ENCODE measurements at regions not wholly inside any gene's neighbourhood (a gene's known extent, or its start where the extent isn't known, plus 50 kb on each side); places are given as distances from the start of the nearest gene placed in this dataset.

GRCh38 chr1:91575909-91576519, 75.4 kb downstream of the CDC7 start:
- DNase-seq = peak; percentile 30
- in situ Hi-C loops (cut with MboI; ENCODE audit: low pct_unique_long_range_greater_than_20kb, low sequenced_read_pairs) = no loop called here

DNA sequence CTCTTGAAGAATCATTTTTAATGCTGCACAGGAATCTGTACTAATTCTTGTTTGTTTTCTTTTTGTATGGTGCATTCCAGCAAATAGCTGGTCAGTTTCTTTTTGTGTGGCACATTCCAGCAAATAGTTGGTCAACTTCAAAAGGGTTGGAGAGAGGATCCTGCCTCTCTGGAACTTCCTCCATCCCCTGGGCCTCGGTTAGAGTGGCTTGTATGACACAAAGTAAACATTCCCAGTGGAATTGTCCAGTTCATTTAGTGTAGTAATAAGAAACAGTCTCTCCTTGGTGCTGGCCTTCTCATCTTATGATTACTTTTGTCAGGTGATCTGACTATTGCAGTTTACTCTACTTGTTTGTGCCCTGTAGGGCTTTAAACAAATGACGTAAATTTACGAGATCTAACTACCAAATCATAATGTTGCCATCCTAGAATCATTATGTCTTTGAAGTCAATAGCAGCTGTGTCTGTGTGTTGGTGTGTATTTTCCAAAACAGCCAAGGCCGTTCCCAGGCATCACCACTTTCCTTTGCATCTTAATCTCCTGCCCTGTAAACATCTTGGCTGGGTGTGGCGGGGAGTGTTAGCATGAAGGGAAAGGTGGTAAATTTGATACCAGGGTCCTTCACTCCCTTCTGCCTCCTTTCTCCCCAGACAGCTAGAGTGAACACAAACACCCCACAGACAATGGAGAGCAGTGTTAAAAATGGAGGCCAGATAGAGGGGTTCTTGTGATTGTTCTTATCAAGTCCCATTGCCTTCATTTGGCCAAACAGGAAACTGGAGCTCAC, 77.9 kb downstream of the CDC7 start:
- in situ Hi-C loops (cut with MboI; ENCODE audit: low pct_unique_long_range_greater_than_20kb, low sequenced_read_pairs) = no loop called here
- DNase-seq = no peak

DNA sequence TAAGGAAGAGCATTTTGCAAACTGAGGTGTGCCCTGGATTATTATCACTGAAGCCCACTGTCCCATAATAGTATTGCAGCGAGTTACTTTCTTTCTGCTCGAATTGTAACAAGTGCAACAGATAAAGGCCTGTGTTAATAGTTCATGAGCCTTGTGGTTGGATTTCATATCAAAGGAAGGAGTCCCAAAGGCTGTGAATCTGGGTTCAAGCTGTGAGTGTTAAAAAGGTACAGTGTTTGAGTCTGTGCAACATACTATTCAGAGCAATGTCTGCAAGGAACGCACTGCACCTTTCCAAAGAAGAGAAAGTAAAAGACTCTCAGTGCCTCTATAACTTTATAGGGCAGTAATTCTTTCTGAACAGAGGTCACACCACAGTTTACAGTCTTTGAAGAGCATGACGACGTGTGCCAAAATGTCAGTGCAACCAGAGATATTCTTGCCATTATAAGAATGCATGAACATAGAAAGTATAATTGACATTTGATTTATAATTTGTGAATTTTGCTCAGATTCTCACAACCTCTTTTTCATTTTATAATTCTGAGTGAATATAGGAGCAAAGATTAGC, 79.1 kb downstream of the CDC7 start:
- no peak for DNase-seq
- in situ Hi-C loops (cut with MboI; ENCODE audit: low pct_unique_long_range_greater_than_20kb, low sequenced_read_pairs) = no loop called here

DNA sequence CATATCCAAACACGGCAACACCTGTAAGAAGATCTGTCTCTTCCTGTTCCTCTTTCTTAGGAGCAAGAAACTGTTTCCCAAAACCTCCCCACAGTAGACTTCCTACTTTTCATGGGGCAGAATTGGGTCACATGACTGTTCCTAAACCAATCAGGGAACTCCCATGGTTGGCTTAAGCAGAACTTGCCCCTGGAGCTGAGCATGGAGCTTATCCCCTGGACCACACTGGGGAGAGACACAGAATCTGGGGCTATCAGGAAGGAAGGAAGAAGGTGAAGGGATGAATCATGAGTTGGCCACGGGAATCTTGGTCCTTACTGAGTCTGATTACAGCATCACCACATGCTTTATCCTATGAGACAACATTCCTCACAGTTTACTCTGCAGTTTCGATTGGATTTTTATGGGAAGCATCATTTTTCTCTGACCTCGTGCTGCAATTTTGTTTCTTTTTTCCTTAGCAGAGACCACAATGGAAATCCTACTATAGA, 81.8 kb downstream of the CDC7 start:
- in situ Hi-C loops (cut with MboI; ENCODE audit: low pct_unique_long_range_greater_than_20kb, low sequenced_read_pairs) = no loop called here
- peak; percentile 38 for DNase-seq

GRCh38 chr1:91583326-91583755, 82.7 kb downstream of the CDC7 start:
- in situ Hi-C loops (cut with MboI; ENCODE audit: low pct_unique_long_range_greater_than_20kb, low sequenced_read_pairs) = no loop called here
- no peak for DNase-seq

DNA sequence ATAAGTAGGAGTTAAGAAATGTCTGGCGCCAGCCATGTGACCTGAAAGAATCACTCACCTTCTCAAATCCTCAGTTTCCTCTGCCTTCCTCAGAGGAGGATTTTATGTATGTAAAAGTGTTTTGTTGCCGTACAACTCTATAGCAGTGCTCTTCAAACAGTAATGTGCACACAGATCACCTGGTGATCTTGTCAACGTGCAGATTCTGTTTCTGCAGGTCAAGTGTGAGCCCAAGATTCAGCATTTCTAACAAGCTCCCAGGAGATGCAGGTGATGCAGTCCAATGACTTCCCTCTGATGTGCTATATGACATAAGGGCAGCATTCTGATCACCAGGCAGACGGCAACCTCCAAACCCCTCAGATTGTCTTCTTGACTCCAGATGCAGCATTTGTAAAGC, 83.7 kb downstream of the CDC7 start:
- DNase-seq = no peak
- in situ Hi-C loops (cut with MboI; ENCODE audit: low pct_unique_long_range_greater_than_20kb, low sequenced_read_pairs) = no loop called here

DNA sequence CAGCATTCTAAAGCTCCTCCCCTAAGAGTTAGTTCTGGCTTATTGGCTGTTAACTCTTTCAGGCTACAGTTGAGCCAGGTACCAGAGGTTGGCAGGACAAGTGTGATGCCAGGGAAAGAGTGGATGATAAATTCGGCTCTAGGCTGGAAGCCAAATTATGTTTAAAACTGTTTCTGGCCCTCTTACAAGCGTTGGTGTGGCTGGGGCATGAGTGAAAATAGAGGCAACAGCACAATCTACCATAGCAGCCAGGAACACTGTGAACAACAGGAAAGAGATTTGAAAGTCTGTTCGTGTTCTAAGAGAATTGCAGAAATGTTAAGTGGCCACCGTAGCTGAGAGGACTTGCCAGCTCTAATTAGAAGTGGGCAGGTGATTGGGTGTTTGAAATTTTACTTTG, 84.2 kb downstream of the CDC7 start:
- in situ Hi-C loops (cut with MboI; ENCODE audit: low pct_unique_long_range_greater_than_20kb, low sequenced_read_pairs) = no loop called here
- DNase-seq = no peak

- no peak for DNase-seq
Observed at GRCh38 chr1:91585502-91585901, 84.9 kb downstream of the CDC7 start.

DNA sequence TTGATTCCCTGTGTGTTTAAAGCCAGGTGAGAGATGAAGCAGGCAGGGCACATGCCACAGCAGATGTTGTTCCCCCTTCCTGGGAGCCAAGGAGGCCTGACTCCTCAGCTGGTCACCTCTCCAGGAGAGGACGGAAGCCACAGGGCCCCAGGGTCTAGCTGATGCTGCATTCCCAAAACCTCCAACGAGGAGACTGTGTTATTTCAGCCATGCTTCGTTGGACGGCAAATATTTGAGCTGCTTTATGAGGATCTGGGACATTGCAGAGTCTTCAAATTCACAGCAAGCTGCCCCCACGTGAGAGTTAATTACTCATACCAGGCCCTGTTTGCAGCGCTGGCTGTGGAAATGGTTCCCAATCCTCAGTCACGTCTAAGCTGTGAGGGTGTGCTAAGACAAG, 85.3 kb downstream of the CDC7 start:
- no peak for DNase-seq
- in situ Hi-C loops (cut with MboI; ENCODE audit: low pct_unique_long_range_greater_than_20kb, low sequenced_read_pairs) = no loop called here

More at GRCh38 chr1:91585502-91585901, 84.9 kb downstream of the CDC7 start:
- in situ Hi-C loops (cut with MboI; ENCODE audit: low pct_unique_long_range_greater_than_20kb, low sequenced_read_pairs) = no loop called here

GRCh38 chr1:91589437-91589836, 88.8 kb downstream of the CDC7 start:
- in situ Hi-C loops (cut with MboI; ENCODE audit: low pct_unique_long_range_greater_than_20kb, low sequenced_read_pairs) = no loop called here
- DNase-seq = no peak

DNA sequence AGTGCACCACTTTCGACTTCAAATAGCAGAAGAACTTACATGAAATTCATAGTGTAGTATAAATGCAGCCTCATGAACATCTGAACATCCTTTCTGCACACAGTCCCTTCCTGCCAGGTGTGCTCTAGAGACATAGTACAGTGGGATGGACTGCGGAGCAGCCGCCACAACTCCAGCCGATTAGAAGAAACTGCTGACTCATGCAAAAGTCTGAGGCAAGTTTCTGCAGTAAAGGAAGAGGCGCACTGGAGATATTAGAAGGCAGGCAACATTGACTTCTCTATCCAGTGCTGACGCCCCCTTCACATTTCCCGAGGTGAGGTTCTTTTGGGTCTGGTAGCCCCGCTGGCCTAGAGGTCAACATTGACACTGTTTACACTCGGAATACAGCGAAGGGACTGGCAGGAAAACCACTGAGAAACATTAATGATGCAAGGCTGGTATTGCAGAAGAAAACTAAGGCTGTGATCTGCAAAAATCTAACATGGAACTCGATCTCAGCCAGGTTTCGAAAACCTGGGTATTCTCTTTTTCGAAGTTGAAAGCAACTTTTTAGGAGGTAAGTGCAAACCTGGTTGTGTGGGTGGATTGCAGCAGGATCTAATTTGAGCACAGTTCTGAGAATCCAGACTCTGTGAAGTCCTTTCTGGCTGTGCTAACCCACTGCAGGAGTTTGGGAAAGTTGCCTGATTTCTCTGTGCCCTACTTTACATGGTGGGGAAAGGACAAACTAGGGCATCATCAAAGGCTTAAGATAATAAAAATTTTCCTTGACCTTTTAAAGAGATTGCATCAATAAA, 90.7 kb downstream of the CDC7 start:
- DNase-seq = no peak
- in situ Hi-C loops (cut with MboI; ENCODE audit: low pct_unique_long_range_greater_than_20kb, low sequenced_read_pairs) = no loop called here

DNA sequence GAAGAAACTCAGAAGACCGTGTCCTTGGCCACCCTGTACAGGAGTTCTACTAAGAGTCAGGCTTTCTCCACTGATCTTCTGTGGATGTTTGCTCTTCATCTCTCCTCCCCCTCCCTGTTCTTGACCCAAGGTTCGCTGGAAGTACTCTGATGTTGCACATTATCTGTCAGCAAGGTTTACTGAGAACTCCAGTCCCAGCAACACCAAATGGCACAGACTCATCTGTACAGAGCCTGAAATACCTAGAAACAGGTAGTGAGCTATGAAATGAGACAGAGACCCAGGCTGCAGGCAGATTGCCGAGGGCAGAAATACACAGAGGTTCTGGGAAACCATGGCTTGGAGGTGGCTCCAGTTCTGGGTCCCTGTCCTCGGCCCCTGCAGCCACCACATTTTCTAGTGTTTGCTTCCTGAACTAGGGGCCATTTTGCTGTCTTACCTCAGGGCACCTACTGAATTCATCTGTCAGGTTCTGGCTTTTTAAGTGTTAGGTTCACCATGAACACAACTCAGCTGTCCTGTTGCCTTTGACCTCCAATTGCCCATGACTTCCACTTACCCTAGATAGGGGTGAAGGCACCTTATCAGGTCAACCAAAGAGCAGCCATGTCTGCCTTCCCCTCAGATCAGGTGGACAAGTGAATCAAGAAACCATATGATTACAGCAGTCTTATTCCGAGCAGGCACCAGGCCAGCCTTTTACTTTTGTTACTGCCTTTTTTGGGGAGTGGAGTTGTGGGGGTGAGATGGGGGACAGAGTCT, 92.2 kb downstream of the CDC7 start:
- DNase-seq = no peak
- in situ Hi-C loops (cut with MboI; ENCODE audit: low pct_unique_long_range_greater_than_20kb, low sequenced_read_pairs) = no loop called here

DNA sequence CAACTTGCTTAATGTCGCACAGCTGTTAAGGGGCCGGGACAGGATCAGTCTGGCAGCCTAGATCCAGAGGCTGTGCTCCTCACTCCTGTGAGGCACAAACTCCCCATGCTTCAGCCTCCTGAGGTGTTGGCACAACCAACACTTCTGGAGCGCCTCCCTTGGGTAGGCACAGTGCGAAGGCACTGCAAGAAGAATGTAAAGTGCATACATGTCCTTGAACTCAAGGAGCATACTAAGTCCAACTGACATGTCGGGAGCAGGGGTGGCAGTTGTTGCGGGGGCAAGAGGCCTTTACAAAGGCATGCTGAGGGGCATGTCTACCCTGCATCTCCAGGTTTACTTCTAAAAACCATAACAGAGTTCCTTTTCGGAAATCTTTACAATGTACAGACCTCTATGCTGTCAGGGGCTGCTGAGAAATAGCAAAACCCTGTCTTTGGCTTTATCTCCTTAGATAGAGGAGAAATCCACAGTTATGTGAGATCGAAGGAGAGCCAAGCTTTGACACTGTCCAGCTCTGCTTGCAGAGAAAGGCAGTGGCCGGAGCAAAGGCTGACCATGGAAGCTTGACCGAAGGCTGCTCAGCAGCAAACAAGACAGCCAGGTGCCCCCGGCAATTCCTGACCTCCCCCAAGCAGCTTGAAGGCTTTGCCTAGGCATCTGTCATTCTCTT, 93.9 kb downstream of the CDC7 start:
- in situ Hi-C loops (cut with MboI; ENCODE audit: low pct_unique_long_range_greater_than_20kb, low sequenced_read_pairs) = no loop called here
- no peak for DNase-seq

DNA sequence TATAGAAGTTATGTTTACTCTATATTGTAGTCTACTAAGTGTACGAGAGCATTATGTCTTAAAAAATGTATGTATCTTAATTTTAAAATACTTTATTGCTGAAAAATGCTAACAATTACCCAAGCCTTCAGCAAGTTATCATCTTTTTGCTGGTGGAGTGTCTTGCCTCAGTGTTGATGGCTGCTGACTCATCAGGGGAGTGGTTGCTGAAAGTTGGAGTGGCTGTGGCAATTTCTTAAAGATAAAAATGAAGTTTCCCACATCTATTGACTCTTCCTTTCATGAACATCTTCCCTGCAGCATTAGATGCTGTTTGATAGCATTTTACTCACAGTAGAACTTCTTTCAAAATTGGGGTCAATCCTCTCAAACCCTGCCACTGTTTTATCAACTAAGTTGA, 95.8 kb downstream of the CDC7 start:
- no peak for DNase-seq
- in situ Hi-C loops (cut with MboI; ENCODE audit: low pct_unique_long_range_greater_than_20kb, low sequenced_read_pairs) = no loop called here

- DNase-seq = no peak
- in situ Hi-C loops (cut with MboI; ENCODE audit: low pct_unique_long_range_greater_than_20kb, low sequenced_read_pairs) = no loop called here
Observed at GRCh38 chr1:91597215-91597614, 96.6 kb downstream of the CDC7 start.

GRCh38 chr1:91600431-91601337, 100.0 kb downstream of the CDC7 start:
- DNase-seq = no peak
- in situ Hi-C loops (cut with MboI; ENCODE audit: low pct_unique_long_range_greater_than_20kb, low sequenced_read_pairs) = no loop called here

DNA sequence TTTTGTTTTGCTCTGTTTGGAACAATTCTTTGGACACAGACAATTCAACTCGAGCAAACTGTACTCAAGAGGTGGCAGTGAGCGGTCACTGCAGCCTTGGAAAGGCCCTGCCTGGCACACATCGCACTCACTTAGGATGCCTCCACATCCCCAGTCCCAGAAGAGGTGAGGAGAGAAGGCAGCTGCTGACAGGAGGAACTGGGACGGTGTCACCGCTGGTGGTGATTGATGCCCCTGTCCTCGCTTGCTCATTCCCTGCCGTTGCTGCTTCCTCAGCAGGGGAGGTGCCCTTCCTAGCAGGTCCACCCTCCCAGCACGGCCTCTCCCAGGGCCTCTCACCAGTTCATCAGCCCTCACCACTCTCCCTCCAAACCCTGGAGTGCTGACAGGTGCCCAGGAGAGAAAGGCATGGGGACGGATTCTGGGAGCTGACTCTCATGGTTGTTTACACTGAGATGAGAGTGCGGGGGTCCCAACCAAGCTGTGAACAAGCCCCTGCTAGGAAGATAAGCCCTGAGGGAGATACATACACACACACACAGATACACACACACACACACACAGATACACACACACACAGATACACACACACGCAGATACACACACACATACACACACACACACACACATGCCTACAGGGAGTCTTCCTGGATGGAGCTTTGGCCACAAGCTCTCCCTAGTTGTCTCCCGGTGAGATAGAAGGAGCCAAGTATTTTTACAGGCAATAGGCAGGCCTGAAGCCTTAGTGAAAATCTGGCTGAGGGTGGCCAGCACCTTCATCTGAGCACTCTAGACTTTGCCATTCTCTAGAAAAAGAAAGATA, 101.1 kb downstream of the CDC7 start:
- in situ Hi-C loops (cut with MboI; ENCODE audit: low pct_unique_long_range_greater_than_20kb, low sequenced_read_pairs) = no loop called here
- DNase-seq = no peak
